HEK293T (cell line): ENCODE measurements at regions not wholly inside any gene's neighbourhood (a gene's known extent, or its start where the extent isn't known, plus 50 kb on each side); places are given as distances from the start of the nearest gene placed in this dataset.

Experiments
- ARNT ChIP-seq: fragments of 450-650 bp; IDR thresholded peaks from 2 replicates; pipeline ENCODE4 v1.6.1; 2017; ENCODE audit warnings: mild to moderate bottlenecking
- FOXK2 ChIP-seq: fragments of 450-650 bp; IDR thresholded peaks from 2 replicates; pipeline ENCODE4 v1.6.1; 2016; ENCODE audit warnings: mild to moderate bottlenecking

DNA sequence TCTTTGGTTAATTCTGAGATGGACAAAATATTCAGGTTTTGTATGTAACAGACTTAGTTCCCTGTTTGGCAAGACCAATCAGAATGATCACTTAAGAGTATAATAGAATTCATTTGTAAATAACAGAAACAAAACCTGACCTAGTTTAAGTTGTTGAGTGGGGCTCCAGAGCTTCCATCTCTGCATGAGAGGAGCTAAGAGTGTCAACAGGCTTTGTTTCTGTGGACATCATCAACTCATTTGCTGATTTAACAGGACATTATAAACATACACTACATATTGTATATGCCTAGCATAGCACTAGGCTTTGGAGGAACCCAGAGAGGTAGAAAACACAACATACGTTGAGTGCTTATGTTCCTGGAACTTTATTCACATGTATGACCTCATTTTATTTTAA is 75.3 kb upstream of the TRIB2 start:
- TF ChIP-seq ARNT (no peak), FOXK2 (no peak)
